ENCODE measurements at regions not wholly inside any gene's neighbourhood (a gene's known extent, or its start where the extent isn't known, plus 50 kb on each side); places are given as distances from the start of the nearest gene placed in this dataset.

- Mint-ChIP-seq H3K36me3 (ENCODE audit: insufficient read depth, unreplicated experiment) (no peaks in the 10 kb centered on the region), H3K4me1 (ENCODE audit: low read depth, unreplicated experiment) (no peaks in the 10 kb centered on the region), H3K27me3 (ENCODE audit: unreplicated experiment) (no peaks in the 10 kb centered on the region), H3K27ac (ENCODE audit: unreplicated experiment) (no peak overlapping the region), H3K9me3 (ENCODE audit: low read depth, unreplicated experiment) (no peaks in the 10 kb centered on the region), H3K4me3 (ENCODE audit: low read depth, unreplicated experiment) (no peak overlapping the region)
- no peak for TF ChIP-seq CTCF (IDR thresholded peaks at IDR 0.05; ENCODE audit: unreplicated experiment)
- intact Hi-C loops (cut with micrococcal nuclease; ENCODE audit: unreplicated experiment): no loop called here
- CTCF ChIA-PET: no interaction called here
- no peak for DNase-seq
- BruUV-seq (replicated peaks): no TSS peak
Observed at GRCh38 chr3:59381282-59381681, 331.5 kb upstream of the CFAP20DC start.

- no peak overlapping the region for H3K4me3 Mint-ChIP-seq (ENCODE audit: low read depth, unreplicated experiment)
- H3K27me3 Mint-ChIP-seq (ENCODE audit: unreplicated experiment): no peaks in the 10 kb centered on the region
- H3K36me3 Mint-ChIP-seq (ENCODE audit: insufficient read depth, unreplicated experiment): no peaks in the 10 kb centered on the region
- H3K9me3 Mint-ChIP-seq (ENCODE audit: low read depth, unreplicated experiment): no peaks in the 10 kb centered on the region
- no peak for TF ChIP-seq CTCF (IDR thresholded peaks at IDR 0.05; ENCODE audit: unreplicated experiment)
- H3K4me1 Mint-ChIP-seq (ENCODE audit: low read depth, unreplicated experiment): no peaks in the 10 kb centered on the region
- CTCF ChIA-PET: no interaction called here
- no peak overlapping the region for H3K27ac Mint-ChIP-seq (ENCODE audit: unreplicated experiment)
- no peak for DNase-seq
- intact Hi-C loops (cut with micrococcal nuclease; ENCODE audit: unreplicated experiment): no loop called here
- no TSS peak for BruUV-seq (replicated peaks)
Observed at GRCh38 chr3:59380146-59380545, 330.3 kb upstream of the CFAP20DC start.

- no TSS peak for BruUV-seq (replicated peaks)
- intact Hi-C loops (cut with micrococcal nuclease; ENCODE audit: unreplicated experiment): no loop called here
- DNase-seq: no peak
- Mint-ChIP-seq H3K4me1 (ENCODE audit: low read depth, unreplicated experiment) (no peaks in the 10 kb centered on the region), H3K27ac (ENCODE audit: unreplicated experiment) (no peak overlapping the region), H3K4me3 (ENCODE audit: low read depth, unreplicated experiment) (no peak overlapping the region), H3K36me3 (ENCODE audit: insufficient read depth, unreplicated experiment) (no peaks in the 10 kb centered on the region), H3K27me3 (ENCODE audit: unreplicated experiment) (no peaks in the 10 kb centered on the region), H3K9me3 (ENCODE audit: low read depth, unreplicated experiment) (no peaks in the 10 kb centered on the region)
- CTCF ChIA-PET: no interaction called here
- TF ChIP-seq CTCF (IDR thresholded peaks at IDR 0.05; ENCODE audit: unreplicated experiment): no peak
Observed at GRCh38 chr3:59374818-59375211, 325.0 kb upstream of the CFAP20DC start.

DNA sequence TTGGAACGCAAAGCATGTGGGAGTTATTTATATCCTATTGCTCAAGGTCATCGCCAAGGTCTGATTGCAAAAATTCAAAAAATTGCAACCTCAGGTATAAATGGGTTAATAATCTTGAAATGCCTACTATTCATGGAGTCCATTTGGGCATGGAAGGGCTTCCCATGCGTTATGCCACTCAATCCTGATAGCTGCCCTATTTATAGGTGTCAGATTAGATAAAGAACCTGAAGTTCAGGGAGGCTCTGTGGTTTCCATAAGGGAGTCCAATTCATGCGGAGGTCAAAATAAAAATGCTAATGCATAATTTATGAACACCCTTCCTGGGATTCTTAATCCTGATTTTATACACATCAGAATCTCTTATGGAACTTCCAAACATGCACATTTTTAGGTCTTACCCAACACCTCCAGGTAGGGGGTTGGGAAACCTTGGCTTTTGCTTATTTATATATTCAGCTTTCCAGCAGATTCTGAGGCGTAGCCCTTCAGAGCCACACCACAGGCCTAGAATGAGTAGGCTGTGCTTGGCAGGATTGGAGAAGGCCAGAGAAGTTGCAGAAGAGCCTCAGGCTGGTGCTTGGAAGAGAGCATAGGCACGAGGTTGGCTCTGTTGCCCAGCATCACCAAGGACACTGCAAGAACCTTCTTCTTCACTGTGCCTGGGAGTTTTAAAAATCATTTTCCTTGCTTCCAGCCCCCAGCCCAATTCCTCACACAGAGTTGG is 324.4 kb upstream of the CFAP20DC start:
- no peak for TF ChIP-seq CTCF (IDR thresholded peaks at IDR 0.05; ENCODE audit: unreplicated experiment)
- CTCF ChIA-PET: no interaction called here
- intact Hi-C loops (cut with micrococcal nuclease; ENCODE audit: unreplicated experiment): no loop called here

More for the DNA sequence above, 324.4 kb upstream of the CFAP20DC start:
- Mint-ChIP-seq H3K9me3 (ENCODE audit: low read depth, unreplicated experiment) (peaks cover 3% of the 10 kb centered on the region), H3K27ac (ENCODE audit: unreplicated experiment) (no peak overlapping the region), H3K4me3 (ENCODE audit: low read depth, unreplicated experiment) (no peak overlapping the region), H3K27me3 (ENCODE audit: unreplicated experiment) (no peaks in the 10 kb centered on the region), H3K36me3 (ENCODE audit: insufficient read depth, unreplicated experiment) (no peaks in the 10 kb centered on the region), H3K4me1 (ENCODE audit: low read depth, unreplicated experiment) (no peaks in the 10 kb centered on the region)
- no peak for DNase-seq
- no TSS peak for BruUV-seq (replicated peaks)

Data from Calu3 (cell line).